ENCODE measurements at regions not wholly inside any gene's neighbourhood (a gene's known extent, or its start where the extent isn't known, plus 50 kb on each side); places are given as distances from the start of the nearest gene placed in this dataset.

DNA sequence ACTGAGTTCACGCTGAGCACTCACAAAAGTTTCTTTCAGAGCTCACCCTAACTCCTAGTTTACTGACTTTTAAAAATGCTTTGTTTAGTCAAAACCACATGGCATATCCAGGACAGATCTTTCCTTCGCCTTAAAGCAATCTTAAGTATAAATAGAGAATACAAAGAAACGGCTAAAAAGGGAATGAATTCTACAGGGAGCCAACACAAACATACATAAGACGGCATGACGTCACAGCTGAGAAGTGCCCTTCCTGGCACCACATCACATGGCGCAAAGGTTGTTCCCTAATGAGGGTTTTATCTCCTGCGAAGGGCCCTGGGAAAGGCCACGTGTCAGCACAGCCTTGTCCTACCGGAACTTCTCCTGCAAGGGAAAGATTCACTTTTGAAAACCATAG lies 141.3 kb downstream of the IRX1 start:
- FAIRE-seq = no peak

DNA sequence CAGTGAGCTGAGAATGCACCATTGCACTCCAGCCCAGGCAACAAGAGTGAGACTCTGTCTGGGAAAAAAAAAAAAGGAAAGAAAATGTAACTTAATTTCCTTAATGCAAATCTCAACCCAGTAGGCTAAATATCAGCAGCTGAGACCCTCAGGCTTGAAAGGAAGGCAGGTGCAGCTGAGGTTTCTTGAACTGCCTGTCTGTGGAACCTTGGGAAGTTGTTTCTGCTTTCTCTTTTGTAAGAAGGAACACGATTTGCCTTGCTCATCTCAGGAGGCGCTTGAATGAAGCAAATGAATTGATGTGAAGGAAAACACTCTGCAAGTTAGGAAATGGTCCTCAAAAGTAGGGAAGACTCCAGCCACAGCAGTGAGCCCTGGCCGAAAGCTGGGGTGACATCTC lies 143.3 kb downstream of the IRX1 start:
- no peak for FAIRE-seq

DNA sequence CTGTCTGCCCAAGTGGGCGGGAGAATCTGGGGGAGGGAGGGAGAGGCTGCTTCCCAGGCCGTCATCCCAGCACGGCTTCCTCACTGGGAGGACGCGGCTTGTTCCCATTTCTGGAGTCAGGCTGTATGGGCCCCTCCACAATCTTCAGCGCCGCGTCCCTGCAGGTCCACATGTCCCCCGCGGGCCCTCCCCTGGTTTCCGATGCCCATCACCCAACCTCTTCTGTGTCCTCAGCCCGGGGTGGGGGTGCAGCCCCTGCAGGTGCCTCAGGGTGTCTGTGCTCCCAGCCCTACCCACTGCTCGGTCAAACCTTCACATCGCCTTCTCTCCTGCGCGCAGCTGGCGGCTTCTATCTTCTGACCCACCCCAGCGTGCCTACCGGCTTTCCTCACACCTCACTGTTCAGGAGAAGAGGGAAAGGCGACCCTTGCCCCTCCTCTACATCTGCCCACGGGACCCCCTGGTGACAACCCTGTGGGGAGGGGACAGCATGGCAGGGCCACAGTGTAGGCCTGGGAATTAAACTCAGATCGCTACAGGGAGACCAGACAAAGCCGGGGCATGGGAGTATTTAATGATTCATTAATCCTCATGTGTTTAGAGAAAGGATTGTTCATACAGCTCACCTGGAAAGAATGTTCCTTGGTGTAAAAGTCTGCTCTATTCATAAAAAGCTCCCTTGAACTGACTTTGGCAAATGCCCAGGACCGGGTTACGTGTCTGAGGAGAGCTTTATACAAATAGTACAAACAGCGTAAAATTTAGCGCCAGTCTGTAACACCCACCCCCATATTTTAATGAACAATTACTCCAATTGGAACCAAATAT lies 145.1 kb downstream of the IRX1 start:
- no peak for FAIRE-seq

DNA sequence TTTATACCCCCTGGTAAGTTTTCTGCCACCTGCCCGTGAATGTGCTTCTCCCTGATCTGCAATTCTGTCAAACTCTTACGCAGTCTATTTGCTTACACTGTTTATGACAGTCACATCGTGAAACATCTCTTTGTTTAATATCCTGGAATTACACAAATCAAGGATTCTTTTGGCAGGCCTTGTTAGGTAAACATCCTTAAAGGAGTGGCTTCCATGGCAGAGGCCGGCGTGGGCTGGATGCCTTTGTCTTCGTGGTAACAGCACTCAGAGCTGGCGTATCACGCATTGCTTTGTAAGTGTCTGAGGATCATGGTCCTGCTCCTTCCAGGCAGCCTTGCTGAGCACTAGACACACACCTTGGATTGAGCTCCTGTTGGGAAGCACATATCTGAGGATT lies 145.7 kb downstream of the IRX1 start:
- no peak for FAIRE-seq

DNA sequence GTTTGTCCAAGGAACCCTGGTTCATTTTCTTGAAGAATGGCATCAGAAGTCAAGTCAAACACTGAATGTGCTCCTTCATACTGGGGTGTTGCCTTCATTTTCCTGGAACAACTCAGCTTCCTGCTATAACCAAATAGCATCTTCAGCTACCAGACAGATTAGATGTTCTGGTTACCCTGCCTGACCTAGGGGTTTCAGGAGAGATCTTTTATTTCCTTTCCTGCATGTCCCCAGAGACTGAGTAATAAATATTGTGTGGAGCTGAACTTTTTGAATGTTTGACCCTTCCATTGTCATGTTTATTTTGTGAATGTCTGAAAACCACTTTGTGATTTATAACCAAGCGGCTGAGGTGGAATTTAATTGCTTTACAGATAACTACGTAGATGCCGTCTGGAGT lies 147.1 kb downstream of the IRX1 start:
- no peak for FAIRE-seq

DNA sequence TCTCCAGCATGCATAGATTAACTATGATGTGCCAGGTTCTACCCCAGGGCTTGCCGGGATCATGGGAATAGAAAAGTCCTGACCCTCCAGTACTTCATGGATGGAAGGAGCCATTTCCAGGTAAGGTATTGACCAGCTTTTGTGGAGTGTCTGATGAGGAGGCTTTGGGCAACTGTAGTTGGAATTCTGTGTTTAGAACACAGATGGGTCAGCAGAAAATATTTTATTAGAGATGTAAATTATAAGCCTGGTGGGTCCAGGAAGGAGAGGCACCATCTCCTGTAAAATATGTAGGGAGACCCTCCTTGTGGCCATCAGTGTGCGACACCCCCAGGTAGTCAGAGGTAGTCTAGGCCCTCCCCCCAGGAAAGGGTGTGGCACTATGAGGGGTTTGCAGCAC lies 156.2 kb downstream of the IRX1 start:
- FAIRE-seq = no peak

DNA sequence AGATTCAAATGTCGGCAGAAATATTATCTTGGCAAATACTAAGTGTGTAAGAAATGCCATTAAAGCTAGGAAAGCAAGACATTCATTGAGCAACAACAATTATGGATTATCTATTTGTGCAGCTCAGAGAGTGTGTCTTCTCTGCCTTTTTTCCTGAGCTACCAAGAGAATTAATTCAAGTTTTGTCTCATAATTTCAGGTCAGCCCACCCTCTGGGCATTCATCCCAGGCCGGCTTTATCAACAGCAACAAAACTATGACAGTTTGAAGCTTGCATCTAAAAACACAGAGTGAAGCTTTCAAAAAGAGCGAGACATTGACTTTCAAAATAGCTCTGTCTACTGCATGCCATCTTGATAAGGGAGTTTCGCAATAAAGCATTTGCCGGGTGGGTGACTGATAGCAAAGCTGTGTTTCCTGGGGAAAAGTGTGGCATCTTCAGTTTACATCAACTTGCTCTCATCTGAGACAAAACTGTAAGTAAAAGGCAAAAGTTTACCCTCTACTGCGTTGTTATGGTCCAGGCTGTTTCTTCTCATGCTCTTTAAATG lies 182.4 kb downstream of the IRX1 start:
- FAIRE-seq = no peak

DNA sequence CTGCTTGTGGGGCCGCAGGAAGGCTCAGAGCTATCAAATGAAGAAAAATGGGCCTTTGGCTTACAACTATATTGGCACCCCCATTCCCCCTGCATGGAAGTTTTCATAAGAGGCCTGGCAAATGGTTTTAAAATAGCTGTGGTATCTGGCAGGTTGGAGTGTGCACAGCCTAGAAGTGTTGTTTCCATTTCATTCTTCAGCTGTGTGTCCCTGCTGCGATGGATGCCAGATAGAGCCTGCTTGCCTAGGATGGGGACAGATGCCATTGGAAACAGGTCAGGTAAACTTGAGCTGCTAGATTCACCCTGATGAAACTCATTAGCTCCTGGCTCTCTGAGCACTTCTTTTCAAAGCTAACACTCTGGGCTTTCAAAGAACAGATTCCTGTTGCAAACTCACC lies 183.3 kb downstream of the IRX1 start:
- no peak for FAIRE-seq

DNA sequence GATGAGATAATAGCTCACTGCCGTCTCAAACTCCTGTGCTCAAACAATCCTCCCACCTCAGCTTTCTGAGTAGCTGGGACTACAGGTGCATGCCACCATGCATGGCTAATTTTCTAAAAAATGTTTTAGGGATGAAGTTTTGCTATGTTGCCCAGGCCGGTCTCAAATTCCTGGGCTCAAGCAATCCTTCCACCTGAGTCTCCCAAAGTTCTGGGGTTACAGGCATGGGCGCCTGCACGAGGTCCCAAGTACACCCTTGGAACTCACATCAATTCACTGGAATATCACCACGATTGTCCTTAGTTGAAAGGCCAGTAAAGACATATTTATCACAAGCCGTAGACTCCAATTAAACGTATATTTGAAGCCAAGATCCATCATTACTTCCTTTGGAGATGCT lies 184.6 kb downstream of the IRX1 start:
- FAIRE-seq = no peak

DNA sequence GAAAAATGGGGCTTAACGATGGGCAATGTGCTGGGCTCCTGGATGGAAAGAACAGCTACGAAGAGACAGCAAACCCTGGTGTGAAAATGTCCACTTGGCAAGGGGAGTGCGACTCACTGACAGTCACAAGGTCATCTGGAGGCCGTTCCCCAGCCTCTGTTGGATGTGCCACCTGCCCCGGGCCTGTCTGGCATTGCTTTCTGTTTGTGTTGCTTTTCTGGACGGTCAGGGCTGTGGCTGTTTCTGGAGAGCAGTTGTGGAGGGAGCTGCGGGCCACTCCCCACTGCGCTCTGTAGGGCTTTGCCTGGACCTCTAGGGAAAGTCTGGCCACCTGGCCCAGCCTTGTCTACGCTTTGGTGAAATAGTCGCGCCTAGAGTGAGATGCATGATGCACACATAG lies 185.3 kb downstream of the IRX1 start:
- FAIRE-seq = no peak

DNA sequence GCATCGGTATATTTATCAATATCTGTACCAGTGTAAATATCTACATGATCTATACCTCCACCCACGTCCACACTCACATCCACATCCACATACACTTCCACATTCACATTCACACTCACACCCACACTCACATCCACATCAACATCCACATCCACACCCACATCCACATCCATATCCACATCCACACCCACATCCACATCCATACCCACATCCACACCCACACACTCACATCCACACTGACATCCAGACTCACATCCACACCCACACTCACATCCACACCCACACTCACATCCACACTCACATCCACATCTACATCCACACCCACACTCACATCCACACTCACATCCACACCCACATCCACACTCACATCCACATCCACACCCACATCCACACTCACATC lies 189.2 kb downstream of the IRX1 start:
- FAIRE-seq = no peak

DNA sequence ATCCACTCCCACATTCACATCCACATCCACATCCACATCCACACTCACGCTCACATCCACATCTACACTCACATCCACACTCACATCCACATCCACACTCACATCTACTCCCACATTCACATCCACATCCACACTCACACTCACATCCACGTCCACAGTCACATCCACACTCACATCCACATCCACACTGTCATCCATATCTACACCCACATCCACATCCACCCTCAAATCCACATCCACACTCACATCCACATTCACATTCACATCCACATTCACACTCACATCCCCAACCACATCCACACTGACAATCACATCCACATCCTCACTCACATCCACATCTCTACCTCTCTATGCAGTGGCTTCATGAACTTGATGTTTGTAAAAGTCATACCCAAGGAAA lies 190.5 kb downstream of the IRX1 start:
- no peak for FAIRE-seq

DNA sequence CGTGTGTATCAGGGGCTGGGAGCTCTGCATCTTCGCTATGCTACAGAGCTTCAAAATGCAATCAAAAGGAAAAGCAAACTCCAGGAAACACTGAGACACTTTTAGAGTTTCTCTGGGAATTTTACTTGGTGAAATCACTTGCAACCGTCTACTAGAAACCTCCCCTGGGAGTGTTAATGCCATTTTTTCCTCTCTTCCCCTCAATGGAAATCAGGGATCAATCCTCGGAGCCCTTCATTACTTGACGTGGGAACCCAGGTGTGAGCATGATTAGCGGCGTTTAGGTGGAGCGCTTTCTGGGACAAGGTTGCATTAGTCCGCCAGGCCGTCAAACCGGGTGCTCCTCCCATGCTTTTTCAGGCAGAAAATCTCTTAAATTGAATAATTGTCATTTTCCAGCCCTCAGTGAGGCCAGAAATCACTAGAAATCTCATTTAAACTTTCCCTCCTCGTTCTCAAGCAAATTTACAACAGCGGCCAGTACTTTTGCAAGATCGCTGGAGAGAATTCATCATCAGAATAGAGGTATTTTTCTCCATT lies 191.3 kb downstream of the IRX1 start:
- no peak for FAIRE-seq

DNA sequence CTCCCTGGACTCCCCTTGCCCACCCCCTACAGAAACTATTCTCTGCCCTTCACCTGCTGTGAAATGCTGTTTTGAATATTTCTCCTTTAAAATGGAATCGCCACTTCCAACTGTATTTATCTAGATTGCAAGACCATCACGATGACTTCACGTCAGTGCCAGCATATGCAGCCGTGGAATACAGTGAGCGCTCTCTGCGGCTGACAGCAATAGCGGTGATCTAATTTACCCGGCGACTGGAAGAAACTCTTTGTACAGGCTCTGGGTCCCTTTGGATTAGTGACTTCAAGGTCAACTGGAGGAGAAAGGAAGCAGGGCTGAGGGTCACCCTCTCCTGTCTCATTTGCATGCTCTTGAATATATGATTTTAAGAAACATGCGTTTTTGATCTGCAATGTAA lies 192.0 kb downstream of the IRX1 start:
- FAIRE-seq = no peak

DNA sequence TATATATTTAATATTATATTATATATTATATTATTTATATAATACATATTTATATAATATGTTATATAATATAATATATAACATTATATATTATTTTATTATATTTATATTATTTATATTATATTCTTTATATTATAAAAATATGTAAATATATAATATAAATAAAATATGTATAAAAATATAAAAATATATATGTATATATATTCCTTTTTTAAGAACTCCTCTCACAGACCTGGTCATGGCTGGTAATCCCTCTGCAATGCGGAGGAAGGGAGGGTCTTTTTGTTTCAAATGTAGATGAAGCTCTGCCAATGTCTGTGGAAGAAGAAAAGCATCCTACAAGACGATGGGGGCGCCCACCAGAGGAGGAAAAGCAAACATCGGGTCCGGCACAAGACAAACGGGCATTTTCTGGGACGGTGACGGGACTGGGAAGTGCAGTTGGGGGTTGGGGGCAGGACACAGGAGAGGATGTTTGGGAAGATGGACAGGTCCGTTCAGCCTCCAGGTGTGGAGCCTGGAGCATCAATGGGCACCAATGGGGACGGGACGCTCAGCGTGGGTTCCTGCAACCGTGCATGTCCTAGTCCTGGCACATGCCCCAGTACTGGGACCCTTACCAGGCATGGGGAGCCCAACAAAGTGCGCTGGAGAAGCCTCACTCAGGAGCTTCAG lies 194.0 kb downstream of the IRX1 start:
- FAIRE-seq = peak; percentile 97

DNA sequence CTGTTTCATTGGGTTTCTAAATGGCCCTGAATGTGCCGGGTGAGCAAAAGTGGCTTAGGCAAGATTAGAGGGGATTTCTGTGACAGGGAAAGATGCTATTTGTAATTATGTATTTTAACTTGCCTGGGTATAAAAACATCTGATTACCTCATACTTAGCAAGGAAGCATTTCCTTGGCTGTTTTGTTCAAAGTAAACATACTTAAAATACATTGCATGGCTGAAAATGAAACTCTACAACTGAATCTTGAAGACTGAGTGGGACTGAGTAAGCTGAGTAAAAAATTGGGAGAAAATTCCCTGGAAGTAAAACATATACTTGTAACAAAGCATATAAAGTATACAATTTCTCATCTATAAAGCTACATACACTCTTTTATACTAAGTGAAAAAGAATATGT lies 197.5 kb downstream of the IRX1 start:
- FAIRE-seq = no peak

DNA sequence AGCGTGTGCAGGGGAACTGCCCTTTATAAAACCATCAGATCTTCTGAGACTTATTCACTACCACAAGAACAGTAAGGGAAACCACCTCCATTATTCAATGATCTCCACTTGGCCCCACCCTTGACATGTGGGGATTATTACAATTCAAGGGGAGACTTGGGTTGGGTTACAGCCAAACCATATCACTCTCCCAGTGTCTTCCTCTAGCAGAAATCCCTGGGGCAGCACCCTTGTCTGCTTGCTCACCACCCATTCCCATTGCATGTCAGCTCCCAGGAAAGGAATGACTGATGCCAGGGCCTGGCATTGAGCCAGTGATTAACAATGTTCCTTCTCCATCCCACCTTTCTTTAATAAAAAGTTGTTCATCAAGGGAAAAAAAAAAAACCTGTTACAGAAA lies 199.0 kb downstream of the IRX1 start:
- no peak for FAIRE-seq

DNA sequence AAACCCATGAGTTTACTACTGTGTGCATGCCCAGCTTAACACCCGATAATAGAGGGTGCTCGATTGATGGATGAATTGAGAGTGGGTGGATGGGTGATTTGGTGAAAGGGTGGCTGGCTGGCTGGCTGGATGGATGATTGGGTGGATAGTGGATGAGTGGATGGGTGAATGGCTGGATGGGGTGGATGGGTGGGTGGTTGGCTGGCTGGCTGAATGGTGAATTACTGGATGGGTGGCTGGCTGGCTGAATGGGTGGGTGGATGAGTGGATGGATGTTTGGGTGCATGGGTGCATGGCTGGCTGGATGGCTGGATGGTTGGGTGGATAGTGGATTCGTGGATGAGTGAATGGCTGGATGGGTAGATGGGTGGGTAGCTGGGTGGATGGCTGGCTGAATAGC lies 201.1 kb downstream of the IRX1 start:
- no peak for FAIRE-seq

DNA sequence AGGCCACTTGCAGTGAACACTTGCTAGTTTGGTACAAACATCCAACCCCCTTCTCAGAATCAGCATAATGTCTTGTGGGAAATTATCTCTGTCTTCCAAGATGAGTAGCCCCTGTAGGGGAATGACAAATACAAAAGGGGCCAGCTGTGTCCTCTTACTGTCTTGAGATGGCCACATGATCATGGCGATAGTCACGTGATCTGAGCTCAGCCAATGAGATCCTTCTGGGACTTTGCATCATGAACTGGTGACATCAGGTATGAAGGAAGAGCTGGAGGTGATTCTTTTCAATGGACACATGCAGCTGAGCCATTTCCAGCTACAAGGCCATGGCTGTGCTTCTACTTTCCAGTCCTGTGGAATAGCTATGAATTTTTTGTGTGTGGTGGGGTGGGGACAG lies 206.3 kb downstream of the IRX1 start:
- no peak for FAIRE-seq

DNA sequence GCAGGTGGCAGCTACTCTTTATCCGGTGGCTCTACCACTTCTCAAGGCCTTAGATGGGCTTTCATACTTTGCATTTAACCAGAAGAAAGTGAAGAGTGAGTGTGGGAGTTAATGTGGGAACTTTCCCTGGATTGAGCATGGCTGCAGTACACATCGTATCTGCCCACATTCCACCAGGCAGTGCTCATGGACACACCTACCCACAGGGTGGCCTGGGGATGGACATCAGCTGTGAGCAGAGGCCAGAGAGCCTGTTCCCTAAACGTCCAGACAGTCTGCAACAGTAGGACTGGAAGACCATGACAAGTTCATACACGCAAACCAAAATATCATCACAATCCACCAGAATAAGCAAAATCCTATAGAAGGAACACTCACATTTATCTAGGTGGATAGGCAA lies 213.8 kb downstream of the IRX1 start:
- FAIRE-seq = no peak

DNA sequence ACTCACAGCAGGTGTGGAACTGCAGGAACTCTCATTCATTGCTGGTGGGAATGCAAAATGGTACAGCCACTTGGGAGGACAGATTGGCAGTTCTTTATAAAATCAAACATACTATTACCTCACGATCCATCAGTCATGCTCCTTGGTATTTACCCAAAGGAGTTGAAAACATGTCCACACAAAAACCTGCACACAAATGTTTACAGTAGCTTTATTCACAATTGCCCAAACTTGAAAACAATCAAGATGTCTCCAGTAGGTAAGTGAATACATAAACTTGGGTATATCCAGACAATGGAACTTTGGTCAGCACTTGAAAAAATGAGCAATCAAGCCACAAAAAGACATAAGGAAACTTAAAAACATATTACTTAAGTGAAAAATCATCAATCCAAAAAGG lies 215.5 kb downstream of the IRX1 start:
- no peak for FAIRE-seq

DNA sequence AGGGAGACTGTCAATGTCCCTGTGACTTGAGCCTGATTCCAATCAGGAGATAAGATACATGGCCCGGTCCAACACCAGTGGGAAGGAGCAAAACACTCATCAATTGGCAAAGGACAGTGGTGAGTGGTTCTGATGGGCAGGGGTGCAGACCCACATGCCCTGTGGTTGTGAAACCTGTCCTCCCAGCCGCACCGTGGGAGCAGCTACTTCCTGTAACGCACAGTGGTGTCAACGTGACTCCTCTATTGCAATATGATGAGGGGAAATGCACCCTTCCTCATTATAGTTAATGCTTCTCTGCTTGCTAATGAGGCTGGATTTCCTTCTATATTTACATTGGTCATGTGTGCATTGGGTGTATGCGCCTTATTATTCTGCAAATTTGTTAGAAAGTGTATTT lies 223.0 kb downstream of the IRX1 start:
- no peak for FAIRE-seq

DNA sequence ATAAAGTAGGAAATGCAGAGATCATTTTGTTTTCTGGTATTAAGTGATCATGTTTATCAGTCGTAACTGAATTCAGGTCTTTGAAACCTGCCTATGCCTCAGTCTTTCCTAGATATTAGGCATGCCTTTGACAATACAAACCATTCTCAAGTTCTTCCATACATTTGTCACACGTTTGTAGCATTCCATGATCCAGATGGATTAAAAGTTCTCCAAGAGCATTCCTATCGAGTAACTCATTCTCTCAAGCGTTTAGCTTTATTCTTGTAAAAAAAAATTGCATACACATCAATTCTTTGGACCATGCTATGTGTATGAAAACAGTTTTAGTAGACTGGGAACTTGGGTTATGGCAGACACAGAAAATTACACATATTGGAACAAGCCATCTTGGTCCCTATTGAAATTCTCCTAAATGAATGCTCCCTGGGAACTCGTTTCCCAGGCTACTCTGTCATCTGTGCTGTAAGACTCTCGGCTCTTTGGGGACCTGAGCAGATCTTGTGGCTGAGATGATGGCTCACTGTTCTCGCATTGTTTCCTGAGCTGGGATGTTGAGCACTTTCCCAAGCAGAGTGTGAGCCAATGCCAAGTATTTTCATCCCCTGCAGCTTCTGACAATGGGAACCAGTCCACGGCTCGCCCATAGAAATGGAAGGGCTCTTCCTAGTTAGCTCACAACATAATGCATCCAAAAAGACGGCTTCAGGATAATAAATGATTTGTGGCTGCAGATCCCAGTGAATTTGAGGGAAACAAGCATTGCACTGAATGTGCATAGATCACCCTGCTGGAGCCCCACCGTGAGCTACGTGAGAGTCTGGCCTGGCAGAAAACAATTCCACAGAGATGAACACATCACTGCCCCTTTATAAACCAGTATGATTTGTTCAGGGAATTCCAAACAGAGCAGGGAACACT lies 230.2 kb downstream of the IRX1 start:
- no peak for FAIRE-seq
